IPS-NIHi11 (cell line): ENCODE measurements at regions not wholly inside any gene's neighbourhood (a gene's known extent, or its start where the extent isn't known, plus 50 kb on each side); places are given as distances from the start of the nearest gene placed in this dataset.

Source experiments
- DNase-seq: peaks from one replicate; pipeline ENCODE4 v3.0.0; 2012; ENCODE audit warnings: mixed read lengths, low spot score

GRCh38 chr11:23364076-23364475, 503.8 kb upstream of the CCDC179 start:
- no peak for DNase-seq

GRCh38 chr11:23370580-23371275, 510.5 kb upstream of the CCDC179 start:
- no peak for DNase-seq

DNA sequence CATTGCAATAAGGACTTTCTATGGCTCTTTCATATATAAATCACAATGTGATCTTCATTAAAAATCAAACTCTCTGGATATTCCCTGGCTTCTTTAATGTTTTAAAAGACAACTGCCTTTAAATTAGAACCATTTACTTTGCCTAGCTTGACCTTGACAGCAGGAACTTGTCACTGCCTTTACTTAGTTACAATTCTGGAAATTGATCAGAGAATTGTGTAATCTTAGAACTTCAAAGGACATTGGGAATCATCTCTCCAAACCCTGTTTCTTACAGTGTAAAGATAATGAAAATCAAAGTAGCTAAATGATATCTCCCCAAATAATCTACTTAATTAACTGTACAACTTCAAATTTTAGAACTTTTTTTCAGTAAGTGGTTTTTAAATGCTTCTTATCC, 517.6 kb upstream of the CCDC179 start:
- DNase-seq, result no peak

- DNase-seq, result no peak
Measured at GRCh38 chr11:23391031-23391430, 530.8 kb upstream of the CCDC179 start.

DNA sequence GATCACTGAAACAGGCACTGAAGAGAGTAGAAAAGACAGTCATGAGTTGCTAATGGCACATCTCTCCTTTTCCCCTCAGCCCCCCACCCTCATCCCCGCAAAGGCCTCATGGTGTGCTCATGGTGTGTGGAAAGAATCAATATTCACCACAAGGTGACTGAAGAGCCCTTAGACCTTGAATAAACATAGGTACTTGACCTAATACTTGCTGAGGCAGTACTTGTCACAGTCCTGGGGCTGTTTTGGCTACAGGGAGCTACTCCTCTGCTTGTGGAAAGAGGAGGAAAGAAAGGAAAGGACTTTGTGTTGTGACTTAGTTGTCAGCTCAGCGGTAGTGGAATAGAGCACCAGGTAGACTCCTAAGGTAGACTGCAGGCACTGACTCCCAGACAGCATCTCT, 537.8 kb upstream of the CCDC179 start:
- DNase-seq, result no peak

GRCh38 chr11:23399995-23400394, 539.7 kb upstream of the CCDC179 start:
- no peak for DNase-seq

DNA sequence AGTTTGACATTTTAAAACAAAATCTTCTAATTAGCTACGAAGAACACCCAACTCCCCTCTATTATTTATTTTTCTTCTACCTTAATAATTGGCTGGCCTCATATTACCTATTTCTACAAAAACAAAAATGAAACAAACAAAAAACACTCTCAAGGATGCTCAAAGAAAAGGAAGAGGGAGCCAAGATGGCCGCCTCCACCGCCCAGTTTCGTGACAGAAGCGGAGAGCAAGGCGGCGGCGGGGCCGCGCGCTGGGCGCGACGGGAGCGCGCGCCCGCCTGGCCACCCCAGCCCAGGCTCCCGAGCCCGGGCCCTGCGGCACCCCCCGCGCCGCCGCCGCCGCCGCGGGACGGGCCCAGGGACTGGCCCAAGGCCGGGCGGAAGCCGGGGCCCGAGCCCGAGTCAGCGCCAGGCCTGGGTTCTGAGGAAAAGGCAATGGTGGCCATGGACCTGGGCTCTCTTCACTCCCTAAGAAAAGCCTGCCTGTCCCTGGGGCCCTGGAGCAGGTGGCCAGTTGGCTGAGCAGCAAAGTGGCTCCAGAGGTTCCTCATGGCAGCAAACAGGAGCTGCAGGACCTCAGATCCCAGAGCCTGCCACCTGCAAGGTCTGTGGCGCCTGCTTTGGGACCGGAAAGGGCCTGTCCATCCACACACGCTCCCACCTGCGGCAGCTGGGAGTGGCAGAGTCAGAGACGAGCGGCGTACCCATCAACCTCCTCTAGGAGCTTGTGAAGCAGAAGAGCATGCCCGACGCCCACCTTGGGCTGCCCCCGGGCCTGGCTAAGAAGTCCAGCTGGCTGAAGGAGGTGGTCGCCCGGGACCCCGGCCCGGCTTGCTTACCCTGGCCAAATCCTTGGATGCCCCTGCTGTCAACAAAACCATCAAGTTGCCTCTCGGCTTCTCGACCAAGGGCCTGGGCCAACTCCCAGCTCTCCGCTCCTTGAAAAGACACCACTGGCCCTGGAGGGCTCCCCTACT, 543.2 kb upstream of the CCDC179 start:
- no peak for DNase-seq

DNA sequence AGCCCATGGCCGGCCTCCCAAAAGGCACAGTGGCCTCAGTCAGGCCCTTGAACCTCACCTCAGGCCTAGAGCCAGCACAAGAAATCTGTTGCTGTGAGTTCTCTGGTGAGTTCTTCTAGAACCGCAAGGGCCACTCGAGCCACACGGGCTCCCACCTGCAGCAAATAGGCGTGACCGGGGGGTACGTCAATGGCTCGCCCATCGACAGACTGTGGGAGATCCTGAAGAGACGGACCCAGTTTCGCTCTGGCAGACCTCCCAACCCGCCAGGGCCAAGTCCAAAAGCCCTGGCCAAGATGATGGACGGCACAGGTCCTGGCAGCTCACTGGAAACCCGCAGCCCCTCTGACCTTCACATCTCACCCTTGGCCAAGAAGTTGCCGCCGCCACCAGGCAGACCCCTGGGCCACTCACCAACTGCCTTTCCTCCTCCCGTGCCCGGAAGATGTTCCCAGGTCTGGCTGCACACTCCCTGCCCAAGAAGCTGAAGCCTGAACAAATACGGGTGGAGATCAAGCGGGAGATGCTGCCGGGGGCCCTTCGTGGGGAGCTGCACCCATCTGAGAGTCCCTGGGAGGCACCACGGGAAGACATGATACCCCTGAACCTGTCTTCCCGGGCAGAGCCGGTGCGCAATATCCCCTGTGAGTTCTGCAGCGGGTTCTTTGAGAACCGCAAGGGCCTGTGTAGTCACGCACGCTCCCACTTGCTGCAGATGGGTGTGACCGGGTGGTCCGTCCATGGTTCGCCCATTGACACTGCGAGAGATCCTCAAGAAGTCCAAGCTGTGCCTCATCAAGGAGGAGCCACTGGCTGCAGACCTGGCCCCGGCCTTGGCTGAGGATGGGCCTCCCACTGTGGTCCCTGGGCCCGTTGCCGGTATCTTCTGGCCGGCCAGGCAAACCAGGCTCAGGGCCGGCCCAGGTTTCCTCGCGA, 544.2 kb upstream of the CCDC179 start:
- DNase-seq, result no peak

DNA sequence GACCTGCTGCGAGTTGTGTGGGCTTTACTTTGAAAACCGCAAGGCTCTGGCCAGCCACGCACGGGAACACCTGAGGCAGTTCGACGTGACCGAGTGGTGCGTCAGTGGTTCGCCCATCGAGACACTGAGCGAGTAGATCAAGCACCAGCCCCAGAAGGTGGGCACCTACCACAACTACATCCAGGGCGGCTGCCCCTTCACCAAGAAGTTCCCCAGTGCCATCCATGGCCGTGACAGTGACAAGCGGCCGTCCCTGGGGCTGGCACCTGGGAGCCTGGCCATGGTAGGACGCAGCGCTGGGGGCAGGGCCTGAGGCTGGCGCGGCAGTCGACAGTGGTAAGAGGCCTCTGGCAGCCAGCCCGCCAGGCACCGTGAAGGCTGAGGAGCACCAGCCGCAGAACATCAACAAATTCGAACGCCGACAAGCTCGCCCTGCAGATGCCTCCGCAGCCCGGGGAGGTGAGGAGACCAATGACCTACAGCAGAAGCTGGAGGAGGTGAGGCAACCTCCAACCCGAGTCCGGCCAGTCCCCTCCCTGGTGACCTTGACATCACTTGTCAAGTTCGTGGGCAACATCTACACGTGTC, 545.2 kb upstream of the CCDC179 start:
- no peak for DNase-seq

DNA sequence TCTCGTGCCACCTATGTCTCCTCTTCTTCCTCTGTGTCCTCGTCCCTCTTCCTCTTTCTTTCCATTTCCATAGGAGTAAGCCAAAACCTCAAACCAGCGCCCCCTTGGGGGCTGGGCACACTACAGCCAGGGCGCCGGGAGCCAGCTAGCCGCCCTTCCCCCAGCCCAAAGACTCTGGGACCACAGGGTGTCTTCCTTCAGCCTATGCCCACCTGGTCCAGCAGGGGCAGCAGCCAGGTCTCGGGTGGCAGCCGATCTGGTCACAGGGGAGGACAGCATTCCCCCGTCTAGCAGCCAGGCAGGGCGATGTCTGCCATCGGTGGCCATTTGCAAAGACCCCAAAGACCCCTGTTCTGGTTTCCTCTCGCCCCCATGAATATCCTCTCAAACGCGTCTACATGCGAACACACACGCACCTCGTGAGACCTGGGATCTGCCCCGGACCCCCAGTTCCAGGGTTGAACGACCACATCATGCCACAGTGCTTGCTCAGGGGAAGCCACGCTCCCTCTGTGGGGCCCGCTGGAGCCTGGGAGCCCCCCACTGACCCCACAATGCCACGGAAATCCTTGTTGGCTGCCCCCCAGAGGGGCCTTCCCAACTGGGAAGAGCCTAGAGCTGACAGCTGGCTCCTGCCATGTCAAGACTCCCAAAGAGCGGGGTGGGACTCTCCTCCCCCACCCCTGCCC, 546.0 kb upstream of the CCDC179 start:
- peak; percentile 33 for DNase-seq

DNA sequence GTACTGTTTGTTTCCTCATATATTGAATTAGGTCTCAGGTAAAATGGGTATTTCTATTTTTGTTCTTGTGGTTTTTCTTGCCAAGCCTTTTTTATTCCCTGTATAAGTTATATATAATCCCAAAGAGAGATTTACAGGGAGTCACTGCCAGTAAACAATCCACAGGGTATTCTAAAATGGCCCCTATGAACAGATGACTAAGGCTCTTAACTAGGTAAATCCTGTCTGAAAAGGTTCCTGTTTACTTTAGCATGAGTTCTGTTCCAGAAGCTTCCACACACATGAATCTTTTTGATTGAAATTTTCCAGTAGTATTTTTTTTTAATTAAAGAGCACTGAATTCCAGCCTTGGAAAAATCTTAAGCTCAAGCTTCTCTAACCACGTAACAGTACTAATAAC, 552.8 kb upstream of the CCDC179 start:
- no peak for DNase-seq

GRCh38 chr11:23423104-23423503, 562.8 kb upstream of the CCDC179 start:
- DNase-seq, result no peak

DNA sequence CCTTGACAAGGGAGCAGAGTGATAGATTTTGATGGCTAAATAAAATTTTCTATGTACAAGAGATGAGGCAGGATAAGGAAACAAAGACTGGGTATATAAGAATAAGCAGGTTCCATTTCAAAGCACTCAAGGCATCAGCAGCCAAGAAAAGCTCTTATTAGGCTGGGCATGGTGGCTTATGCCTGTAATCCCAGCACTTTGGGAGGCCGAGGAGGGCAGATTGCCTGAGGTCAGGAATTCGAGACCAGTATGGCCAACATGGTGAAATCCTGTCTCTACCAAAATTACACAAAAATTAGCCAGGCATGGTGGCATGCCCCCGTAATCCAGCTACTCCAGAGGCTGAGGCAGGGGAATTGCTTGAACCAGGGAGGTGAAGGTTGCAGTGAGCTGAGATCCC, 563.4 kb upstream of the CCDC179 start:
- no peak for DNase-seq

GRCh38 chr11:23425381-23425780, 565.1 kb upstream of the CCDC179 start:
- DNase-seq, result no peak

DNA sequence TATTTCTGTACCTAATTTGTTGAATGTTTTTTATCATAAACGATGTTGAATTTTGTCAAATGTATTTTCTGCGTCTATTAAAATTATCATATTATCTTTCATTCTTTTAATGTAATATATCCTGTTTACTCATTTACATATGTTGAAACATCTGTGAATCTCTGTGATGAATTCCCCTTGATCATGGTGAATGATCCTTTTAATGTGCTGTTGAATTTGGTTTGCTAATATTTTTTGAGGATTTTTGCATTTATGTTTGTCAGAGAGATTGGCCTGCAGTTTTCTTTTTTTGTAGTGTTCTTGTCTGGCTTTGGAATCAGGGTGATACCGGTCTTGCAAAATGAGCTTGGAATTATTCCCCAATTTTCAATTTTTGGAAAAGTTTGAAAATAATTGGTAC, 569.3 kb upstream of the CCDC179 start:
- DNase-seq, result no peak

GRCh38 chr11:23453522-23453921, 593.2 kb upstream of the CCDC179 start:
- DNase-seq, result no peak

DNA sequence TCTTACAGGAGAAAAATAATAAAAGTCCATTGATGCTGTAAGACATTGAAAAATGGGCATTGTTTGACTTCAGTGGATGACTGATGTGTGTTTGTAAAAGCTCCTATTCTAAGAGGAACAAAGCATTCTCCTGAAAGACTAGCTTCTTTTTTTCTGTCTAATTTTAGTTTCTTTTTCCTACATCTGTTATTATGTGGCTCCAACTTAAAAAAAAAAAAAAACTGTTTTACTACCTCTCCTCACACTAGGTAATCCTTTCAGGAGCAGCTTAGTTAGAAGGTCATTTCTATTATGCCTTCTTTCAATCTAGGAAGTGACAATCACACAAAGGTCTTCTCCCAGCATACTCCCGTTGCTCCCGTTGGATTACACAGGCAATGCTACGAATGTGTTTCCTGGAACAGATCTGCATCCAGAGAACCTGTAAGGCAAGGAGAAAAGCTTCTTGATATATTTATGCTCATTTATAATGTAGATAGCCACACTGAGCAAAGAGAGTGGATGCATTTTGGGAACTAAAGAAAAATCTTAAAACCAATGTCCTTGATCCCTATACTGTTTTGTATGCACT, 595.1 kb upstream of the CCDC179 start:
- DNase-seq, result no peak

GRCh38 chr11:23457641-23458040, 597.4 kb upstream of the CCDC179 start:
- no peak for DNase-seq

GRCh38 chr11:23471878-23472277, 611.6 kb upstream of the CCDC179 start:
- DNase-seq, result no peak

DNA sequence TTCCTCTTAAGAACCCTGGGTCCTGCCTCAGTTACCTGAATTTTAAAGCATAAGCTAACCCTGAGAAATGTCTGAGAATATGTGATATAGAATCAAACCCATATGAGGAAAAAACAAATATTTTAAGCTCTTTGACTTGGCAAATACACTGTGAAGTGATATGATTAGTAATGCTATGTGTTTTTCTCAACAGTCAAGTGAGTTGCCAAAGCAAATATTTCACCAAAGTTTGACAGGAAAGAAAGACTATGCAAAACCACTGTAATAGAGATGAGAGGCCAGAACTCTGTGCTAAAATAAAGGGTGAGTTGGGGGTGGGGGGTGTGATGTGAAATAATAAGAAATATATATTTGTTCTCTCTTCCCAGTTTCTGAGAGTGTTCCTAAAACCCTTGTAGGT, 613.5 kb upstream of the CCDC179 start:
- no peak for DNase-seq

- DNase-seq, result no peak
Measured at GRCh38 chr11:23480736-23481135, 620.5 kb upstream of the CCDC179 start.
